HG02973 (cell line): ENCODE measurements at regions not wholly inside any gene's neighbourhood (a gene's known extent, or its start where the extent isn't known, plus 50 kb on each side); places are given as distances from the start of the nearest gene placed in this dataset.
A peak's percentile ranks its signal among the peaks of the same experiment; 100 is the strongest.
"Not testable (repeated sequence)": the region's sequence is repeated elsewhere in the genome, so short reads cannot be mapped to it uniquely, and the experiment has no call there.

ENCODE experiments used
- ATAC-seq: cut with Tn5 transposase; IDR thresholded peaks from one replicate; pipeline ENCODE4 v1.9.1; 2021; ENCODE audit warnings: moderate library complexity; ENCODE audit not compliant: unreplicated experiment

- ATAC-seq: peak; percentile 46
Observed at GRCh38 chr5:120137582-120137981, 326.5 kb upstream of the PRR16 start.

GRCh38 chr5:120139039-120139438 is 325.1 kb upstream of the PRR16 start:
- ATAC-seq: no peak

- no peak for ATAC-seq
Observed at GRCh38 chr5:120140501-120140900, 323.6 kb upstream of the PRR16 start.

- ATAC-seq: no peak
Observed at GRCh38 chr5:120141076-120141475, 323.0 kb upstream of the PRR16 start.

- no peak for ATAC-seq
Observed at GRCh38 chr5:120146787-120147186, 317.3 kb upstream of the PRR16 start.

GRCh38 chr5:120147911-120148310 is 316.2 kb upstream of the PRR16 start:
- ATAC-seq: not testable (repeated sequence)

- no peak for ATAC-seq
Observed at GRCh38 chr5:120150770-120151169, 313.3 kb upstream of the PRR16 start.

- no peak for ATAC-seq
Observed at GRCh38 chr5:120151181-120151580, 312.9 kb upstream of the PRR16 start.

- no peak for ATAC-seq
Observed at GRCh38 chr5:120151825-120152224, 312.3 kb upstream of the PRR16 start.

- ATAC-seq: no peak
Observed at GRCh38 chr5:120152472-120152871, 311.6 kb upstream of the PRR16 start.

GRCh38 chr5:120152931-120153330 is 311.2 kb upstream of the PRR16 start:
- no peak for ATAC-seq

- ATAC-seq: no peak
Observed at GRCh38 chr5:120153551-120153950, 310.5 kb upstream of the PRR16 start.

GRCh38 chr5:120155873-120156272 is 308.2 kb upstream of the PRR16 start:
- no peak for ATAC-seq

GRCh38 chr5:120158211-120158610 is 305.9 kb upstream of the PRR16 start:
- no peak for ATAC-seq

GRCh38 chr5:120159155-120159554 is 304.9 kb upstream of the PRR16 start:
- ATAC-seq: no peak

- ATAC-seq: no peak
Observed at GRCh38 chr5:120160124-120160895, 303.8 kb upstream of the PRR16 start.

GRCh38 chr5:120162321-120162720 is 301.8 kb upstream of the PRR16 start:
- no peak for ATAC-seq

GRCh38 chr5:120164037-120164436 is 300.1 kb upstream of the PRR16 start:
- ATAC-seq: no peak

GRCh38 chr5:120164986-120165385 is 299.1 kb upstream of the PRR16 start:
- ATAC-seq: no peak

GRCh38 chr5:120173125-120173524 is 291.0 kb upstream of the PRR16 start:
- no peak for ATAC-seq

- no peak for ATAC-seq
Observed at GRCh38 chr5:120174089-120174488, 290.0 kb upstream of the PRR16 start.

GRCh38 chr5:120181238-120181637 is 282.9 kb upstream of the PRR16 start:
- ATAC-seq: not testable (repeated sequence)

GRCh38 chr5:120194650-120195049 is 269.4 kb upstream of the PRR16 start:
- not testable (repeated sequence) for ATAC-seq
